Hematopoietic multipotent progenitor cell treated with erythropoietin and hydrocortisone succinate and interleukin-3 and kit ligand, for 6 days (in vitro differentiated cells): ENCODE measurements at regions not wholly inside any gene's neighbourhood (a gene's known extent, or its start where the extent isn't known, plus 50 kb on each side); places are given as distances from the start of the nearest gene placed in this dataset.
"Not testable (repeated sequence)": the region's sequence is repeated elsewhere in the genome, so short reads cannot be mapped to it uniquely, and the experiment has no call there.

Experiments used
- DNase-seq: peaks from one replicate; pipeline ENCODE4 v3.0.0-alpha.2; 2015

DNA sequence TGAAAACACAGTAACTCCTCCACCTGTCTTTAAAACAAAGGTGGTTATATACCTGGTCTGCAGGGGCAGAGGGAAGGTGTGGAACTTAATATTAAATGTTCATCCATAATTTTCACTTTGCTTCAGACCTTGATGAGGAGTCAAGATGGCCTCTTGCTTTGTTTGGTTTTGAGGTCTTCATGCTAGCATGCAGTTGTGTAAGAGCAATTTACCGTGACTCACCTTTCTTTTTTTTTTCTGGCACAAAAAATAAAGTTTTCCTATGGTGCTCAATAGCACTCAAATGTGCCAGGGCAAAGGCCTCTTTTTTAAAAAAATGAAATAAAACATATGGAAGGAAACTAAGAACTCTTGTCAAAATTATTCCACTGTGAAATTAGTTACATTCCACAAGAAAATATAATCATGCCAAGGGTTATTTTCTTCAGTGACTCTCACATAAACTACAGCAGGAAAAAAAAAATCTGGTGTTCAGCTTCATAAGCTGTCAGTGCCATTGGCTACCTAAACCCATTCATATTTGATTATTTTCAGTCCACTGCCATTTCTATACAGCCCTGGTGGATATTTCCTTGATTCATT is 128.2 kb downstream of the SLC7A11 start:
- DNase-seq, result no peak

DNA sequence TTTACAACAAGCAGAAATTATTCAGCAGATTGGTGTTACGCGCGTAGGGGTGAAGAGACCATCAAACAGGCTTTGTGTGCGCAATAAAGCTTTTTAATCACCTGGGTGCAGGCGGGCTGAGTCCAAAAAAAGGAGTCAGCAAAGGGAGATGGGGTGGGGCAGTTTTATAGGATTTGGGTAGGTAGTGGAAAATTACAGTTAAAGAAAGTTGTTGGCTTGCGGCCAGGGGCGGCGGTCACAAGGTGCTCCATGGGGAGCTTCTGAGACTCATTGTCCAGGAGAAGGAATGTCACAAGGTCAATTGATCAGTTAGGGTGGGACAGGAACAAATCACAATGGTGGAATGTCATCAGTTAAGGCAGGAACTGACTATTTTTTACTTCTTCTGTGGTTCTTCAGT is 129.3 kb downstream of the SLC7A11 start:
- not testable (repeated sequence) for DNase-seq

DNA sequence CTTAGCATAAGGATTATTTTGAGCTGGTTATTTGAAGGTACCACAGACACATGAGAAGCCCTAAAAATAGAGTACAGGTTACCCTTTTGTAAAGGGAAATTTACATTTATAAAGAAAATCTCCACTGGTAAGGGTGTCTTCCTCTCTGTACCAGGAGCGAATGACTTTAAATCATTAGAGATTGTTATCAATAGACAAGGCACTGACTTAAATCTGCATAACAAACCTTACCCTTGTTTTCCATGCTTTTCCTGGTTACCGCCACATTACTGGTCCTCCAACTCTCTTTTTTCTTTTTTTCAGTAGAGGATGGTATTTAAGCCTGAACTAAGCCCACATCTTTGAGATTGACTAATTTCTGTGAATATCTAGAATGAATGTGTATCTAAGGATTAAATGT is 129.8 kb downstream of the SLC7A11 start:
- DNase-seq, result no peak

DNA sequence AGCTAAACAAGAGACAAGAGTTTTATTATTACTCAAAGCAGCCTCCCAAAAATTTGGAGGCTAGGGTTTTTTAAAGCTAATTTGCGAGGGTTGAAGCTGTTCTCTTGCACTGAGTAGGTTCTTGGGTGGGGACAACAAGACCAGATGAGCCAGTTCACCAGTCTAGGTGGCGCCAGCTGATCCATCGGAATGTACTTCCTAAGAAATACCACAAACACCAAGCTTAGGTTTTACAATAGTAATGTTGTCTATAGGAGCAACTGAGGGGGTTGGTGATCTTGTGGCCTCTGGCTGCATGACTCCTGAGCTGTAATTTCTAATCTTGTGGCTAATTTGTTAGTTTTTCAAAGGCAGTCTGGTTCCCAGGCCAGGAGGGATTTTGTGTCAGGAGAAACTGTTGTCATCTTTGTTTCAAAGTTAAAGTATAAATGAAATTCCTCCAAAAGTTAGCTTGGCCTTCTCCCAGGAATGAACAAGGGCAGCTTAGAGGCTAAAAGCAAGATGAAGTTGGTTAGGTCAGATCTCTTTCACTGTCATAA is 130.6 kb downstream of the SLC7A11 start:
- no peak for DNase-seq

DNA sequence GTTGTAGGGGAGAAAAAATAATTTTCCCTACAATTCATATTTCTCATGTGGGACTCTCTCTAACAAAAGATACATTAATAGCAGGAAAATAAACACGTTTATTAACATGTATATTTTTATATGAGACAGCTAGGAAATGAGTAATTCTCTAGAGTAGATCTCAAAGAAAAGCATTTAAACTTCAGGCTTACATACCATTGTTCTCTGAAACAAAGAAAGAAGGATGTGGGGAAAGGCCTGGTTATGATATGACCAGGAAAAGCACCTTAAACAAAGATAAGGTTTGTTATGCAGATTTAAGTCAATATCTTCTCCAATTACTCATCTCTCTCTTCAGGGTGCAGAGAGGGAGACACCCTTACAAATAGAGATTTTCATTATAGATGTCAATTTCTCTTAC is 131.3 kb downstream of the SLC7A11 start:
- no peak for DNase-seq

DNA sequence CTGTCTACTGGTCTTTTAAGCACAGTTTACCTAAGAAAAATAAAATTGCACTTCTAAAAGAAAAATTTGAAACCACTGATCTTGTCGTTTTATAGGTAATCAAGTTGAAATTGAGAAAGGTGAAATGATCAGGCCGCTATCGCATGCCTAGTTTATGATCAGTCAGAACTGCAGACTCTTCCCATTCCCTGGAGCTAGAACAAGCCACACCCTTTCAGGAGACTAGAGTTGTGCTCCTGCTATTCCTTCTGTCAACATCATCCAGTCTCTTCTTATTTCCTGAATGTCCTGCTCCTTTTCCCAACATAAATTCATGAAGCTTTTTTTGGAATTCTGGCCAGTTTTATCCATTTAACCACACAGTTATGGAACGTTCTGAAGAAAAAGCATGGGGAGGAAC is 135.1 kb downstream of the SLC7A11 start:
- DNase-seq, result no peak

DNA sequence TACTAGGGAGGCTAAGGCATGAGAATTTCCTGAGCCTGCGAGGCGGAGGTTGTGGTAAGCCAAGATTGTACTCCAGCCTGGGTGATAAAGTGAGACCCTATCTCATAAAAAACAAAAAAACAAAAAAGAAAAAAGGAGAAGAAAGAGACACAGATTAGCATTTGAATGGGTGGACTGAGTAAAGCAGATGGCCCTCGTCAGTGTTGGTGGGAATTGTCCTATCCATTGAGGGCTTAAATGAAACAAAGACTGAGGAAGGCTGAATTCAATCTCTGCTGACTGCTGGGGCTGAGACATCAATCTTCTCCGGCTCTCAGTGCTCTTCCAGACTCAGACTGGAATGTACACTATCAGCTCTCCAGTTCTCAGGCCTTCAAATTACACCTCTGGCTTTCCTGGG is 136.8 kb downstream of the SLC7A11 start:
- no peak for DNase-seq

DNA sequence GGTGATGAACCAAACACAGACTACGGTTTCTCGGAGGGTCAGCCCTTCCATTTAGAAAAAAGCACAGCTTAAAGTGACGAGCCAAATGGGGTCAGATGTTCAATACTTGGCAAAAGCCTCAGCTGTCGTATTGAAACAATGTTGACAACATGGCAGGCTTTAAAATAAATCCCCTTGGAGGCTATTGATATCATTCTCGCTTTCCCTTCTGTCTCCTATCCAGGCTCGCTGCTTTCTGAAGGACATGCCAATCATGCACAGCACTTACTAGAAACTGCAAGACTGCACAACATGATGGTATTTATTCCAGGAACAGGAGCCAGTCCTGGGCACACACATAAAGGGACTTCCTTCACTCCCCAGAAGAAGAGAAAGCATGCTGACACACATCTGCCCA is 137.9 kb downstream of the SLC7A11 start:
- no peak for DNase-seq

DNA sequence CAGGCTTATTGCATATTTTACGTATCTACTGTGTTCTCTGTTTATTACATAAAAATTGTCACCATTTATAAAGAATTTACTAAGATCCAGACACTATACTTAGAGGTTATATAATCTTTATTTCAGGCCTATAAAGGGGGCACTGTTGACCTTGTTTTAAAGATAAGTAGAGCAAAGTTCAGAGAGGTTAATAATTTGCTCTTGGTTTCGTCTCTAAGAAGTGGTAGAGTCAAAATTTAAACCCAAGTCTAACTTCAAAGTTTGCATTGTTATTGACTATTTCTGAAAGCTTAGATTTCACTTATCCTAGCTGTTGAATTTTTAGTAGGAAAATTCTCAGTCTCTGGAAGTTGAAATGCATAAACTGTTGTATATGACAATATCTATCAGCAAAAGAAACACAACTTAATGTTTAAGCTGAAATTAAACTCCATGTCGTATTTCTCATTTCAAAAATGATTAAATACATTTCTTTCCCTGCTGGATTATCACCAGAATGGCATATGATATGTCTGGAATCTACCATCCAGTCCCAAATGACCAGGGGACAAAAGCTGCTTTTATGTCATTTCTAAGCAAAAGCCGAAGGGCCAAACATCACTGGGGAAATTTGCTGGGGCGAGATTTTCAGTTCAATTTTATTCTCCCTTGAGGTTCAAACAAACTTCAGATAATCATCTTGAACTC is 138.4 kb downstream of the SLC7A11 start:
- no peak for DNase-seq

DNA sequence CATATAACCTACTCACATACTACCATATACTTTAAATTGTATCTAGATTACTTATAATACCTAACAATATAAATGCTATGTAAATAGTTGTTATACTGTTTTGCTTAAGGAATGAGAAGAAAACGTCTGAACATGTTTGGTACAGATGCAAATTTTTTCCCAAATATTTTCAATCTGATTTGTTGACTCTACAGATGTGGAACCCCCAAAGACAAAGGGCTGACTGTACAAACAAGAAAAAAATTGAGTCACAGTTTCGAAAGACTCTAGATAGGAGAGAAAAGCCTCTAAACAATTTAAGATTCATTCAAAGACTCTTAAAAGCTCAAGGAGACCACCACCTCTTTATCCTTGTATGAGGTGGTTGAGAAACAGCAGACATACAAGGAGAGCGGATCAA is 142.8 kb downstream of the SLC7A11 start:
- no peak for DNase-seq

DNA sequence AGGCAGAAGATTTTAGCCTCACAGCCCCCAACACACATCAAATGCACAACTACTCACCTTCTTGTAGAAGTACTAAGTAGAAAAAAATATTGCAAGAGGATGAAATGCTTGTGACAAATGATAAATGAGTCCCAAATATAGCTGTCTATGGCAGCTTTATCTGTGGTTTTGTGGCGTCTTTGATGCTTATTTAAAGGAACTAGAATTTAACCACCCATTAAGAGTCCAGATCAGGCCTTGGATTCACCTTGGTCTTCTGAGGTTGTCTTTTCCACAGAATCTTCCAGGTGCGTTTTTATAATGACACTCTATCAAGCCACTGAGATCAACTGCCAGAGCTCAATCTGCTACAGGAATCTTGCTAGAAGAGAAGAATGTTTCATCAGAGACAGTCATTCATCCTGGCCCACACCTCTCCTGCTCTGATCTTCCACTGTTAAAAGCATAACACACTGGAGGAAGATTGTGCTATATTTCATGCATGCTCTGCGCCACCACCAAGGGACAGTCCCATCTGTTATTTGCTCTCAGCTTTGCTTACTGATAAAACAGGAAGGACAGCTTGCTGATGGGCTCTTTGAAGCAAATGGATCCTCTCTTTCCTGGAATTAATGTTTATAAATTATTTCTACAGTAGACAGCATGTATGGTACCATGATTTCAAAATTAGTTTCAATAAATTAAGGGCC is 144.1 kb downstream of the SLC7A11 start:
- no peak for DNase-seq

DNA sequence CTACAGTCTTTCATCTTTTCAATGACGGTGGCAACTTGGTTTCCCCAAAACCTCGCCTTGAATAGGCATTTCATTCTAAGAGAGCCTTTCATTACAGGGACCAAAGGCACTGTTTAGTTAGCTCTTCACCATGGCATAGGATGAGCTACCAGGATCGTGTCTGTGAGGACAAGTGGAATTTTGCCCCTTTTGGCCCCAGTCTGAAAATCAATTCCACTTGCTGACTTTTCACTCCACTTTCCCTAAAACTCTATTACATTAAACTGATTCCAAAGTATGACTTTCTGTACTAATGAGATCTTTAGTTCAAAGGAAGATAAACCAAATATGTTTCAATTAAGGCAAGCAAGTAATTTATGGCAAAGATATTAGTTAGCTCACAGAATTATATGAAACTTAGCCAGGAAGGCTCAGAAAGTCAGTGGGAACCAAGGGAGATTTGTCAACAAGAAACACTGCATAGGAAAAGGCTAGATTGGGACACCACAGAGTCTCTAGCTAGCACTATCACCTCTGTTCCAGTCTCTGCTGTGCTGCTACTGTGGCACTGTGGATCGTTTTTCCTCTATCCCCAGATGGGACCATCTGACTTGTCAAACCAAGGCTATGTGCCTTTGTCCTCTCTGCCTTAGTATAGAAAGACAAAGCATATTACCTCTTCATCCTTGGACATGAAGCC is 145.6 kb downstream of the SLC7A11 start:
- DNase-seq, result no peak

DNA sequence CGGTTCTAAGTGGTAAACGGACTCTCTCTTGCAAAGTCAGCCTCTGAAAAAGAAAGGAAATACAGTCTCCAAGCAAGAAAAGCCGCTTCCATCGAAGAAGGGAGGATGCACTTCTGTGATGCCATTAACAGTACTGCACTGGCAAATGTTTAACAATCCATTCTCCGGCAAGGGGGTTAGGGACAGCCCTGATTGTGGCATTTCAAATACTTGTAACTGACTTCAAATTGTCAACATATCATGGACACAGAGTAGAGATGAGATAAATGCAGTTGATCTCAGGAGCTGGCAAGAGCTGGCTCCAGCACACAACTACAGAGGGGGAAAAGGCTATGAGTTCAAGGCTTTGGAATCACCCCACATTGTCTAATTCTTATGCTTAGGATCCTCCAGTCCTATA is 146.8 kb downstream of the SLC7A11 start:
- no peak for DNase-seq

DNA sequence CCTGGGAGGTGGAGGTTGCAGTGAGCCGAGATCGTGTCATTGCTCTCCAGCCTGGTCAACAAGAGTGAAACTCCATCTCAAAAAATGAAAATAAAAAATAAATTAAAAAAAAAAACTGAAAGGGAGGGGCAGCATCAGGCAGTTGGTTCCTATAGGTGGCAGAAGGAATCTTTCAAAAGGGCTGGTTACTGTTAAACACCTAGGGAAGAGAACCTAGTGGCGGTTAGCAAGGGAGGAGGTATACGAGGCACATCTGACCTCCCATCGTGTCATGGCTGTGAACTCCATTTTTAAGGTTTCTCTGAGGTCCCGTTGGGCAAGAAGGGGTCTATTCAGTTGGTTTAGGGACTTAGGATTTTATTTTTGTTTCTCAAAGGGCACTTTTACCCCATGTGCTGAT is 150.1 kb downstream of the SLC7A11 start:
- no peak for DNase-seq

DNA sequence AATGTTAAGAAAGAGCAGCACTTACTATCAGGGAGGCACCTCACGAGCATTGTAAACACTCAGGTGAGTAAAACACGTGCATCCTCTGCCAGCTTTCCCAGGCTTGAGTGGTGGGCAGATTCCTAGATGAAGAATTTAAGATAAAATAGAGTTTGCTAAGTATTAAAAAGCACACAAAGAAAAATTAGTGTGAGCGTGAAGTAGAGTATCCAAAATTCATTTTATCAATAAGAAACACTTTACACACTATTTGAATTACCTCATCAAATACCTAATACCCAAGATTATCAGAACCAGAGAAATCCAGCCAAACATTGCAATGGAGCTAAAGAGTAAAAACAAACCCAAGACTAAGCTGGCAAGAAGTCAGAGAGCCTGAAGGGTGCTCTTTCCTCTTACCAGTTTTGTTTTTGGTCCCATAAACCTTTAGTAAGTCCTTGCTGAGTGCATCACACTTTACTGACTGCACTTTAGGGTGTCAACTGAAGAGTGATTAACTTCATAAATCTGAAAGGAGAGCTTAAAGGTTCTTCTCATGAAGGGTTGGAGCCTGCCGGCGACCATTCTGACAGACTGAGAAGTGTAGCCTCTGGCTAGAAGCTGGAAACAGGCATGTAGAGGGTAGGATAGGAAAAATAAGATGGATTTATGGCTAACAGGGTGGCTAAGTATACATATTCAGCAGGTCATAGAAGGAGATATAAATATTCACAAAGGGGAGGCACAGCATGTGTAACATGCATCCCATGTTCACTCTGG is 151.1 kb downstream of the SLC7A11 start:
- DNase-seq, result no peak

DNA sequence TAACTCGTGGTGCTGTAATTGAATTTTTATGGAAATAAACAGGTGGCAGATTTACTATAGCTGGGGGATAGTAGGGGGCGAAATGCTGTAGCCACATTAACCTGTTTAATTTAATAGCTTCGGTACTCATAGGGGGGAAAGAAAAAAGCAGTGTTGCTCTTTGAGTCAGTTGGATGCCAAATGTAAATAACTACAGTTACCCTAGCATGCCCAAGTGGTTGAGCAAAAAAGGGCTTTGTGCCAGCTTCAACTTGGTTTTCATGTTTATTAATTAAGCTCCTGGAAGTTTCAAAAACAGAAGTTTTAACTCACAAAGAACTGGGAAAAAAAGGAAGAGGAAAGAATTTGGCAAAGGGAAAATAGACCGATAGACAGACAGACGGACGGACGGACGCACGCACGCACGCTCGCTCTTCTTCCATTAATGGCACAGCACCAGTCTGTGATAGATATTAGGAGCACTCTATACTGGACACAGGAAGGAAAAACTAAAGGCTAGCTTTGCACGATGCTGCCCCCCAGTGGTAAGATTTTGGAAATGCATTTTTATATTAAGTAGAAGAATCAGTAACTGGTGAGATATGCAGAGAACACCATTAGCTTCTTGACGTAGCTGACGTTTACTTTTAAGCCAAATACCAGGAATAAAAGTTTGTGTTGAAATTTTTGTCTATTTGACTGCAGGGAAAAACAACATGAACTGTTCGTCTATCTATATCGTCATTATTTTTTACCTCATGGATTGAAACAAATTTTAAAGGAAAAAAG is 151.8 kb downstream of the SLC7A11 start:
- DNase-seq, result peak; percentile 75

DNA sequence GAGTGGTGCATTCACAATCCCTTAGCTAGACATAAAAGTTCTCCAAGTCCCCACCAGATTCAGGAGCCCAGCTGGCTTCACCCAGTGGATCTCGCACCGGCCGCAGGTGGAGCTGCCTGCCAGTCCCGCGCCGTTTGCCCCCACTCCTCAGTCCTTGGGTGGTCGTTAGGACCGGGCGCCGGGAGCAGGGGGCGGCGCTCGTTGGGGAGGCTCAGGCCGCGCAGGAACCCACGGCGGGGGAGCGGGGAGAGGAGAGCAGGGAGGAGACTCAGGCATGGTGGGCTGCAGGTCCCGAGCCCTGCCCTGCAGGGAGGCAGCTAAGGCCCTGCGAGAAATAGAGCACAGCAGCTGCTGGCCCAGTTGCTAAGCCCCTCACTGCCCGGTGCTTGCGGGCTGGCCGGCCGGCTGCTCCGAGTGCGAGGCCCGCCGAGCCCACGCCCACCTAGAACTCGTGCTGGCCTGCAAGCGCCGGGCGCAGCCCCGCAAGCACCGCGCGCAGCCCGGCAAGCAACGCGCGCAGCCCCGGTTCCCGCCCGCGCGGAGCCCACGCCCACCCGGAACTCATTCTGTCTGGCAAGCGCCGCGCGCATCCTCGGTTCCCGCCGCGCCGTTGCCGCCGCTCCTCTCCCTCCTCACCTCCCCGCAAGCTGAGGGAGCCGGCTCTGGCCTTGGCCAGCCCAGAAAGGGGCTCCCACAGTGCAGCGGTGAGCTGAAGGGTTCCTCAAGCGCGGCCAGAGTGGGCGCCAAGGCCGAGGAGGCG is 153.5 kb downstream of the SLC7A11 start:
- no peak for DNase-seq

DNA sequence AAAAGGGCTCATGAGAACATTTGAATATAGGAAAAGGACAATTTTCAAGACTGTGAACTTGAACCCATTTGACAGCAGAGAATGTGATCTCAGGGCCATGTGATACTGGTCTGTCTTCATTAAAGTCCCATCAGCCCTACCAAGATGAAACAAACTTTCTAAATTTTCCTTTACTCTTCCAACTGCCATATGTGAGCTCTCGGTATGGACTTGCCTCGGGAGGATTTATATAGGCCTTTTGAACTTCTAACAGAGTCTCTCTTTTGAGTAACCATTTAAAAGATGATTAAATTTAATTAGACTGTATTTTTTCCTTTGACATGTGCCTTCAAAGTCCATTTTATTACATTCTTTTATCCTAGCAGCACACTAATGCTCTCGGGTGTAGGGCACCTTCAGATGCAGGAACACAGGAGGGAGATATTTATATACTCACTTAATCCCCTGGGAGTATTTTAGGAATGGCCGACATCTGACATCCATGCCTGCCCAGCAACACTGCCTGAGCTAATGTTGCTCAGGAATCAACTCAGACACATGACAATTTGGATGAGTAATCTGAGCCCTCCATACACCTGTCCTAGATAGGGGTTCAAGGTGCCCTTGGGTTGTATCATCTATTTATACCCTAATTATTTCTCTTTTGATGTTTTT is 155.0 kb downstream of the SLC7A11 start:
- no peak for DNase-seq

DNA sequence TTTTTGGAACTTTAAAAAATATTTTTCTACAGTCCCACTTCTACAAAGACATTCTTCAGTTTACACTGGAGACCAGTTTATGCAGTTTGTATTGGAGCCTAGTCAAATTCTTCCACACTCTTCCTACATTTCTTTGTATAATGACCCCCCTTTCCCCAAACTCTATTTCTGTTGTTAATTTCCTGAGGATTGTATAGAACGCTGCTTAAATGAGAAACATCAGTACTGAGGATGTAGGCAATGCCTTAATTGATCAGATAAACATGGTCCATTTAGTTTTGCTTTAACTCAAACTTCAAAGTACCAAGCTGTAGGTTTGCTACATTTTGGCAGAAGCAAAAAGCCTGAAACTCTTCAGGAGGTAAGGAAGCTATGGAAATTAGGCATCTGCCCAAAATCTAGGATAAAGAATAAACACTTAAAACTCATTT is 155.5 kb downstream of the SLC7A11 start:
- no peak for DNase-seq

DNA sequence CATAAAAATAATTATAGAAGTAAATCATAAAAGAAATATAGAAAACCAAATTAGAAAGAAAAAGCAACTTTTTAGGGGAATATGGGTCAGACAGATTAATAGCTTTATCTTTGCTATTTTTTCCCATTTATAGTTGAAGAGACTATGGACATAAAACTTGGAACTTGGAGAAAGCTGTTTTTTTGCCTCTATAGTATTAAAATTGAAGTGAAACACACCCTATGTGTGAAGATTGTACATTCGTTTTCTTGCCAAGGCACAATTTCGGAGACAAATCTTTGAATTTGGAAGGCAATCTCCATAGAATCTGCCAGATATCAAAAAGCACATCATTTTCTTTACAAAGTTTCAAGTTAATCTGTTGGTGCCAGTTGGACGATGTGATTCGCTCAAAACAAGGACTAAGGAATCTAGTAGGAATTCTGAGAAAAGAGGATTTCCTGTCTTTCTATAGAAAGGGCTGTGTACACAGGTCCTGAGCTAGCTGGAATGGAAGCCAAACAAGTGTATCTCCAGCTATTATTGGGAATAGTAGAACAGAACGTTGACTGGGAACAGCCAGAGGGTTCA is 156.3 kb downstream of the SLC7A11 start:
- no peak for DNase-seq
